Pancreas (tissue), 10 donors: ENCODE measurements at regions not wholly inside any gene's neighbourhood (a gene's known extent, or its start where the extent isn't known, plus 50 kb on each side); places are given as distances from the start of the nearest gene placed in this dataset.

Experiments
- ATAC-seq, 4 donors: fragments of 200-7000 bp; cut with Tn5 transposase; one replicate each; pipeline versions ENCODE4 v1.8.0 to v1.9.1; 2020; ENCODE audit warnings: mild to moderate bottlenecking in 4 of 4, moderate library complexity in 4 of 4
- DNase-seq, 6 donors: peaks; one replicate each; pipeline ENCODE4 v3.0.0-alpha.2; 2020
- FAIRE-seq: peaks from 2 replicates; lab custom pipeline; 2012; peaks lifted over from hg19 to GRCh38; lab: Jason Lieb, UNC
- H3K27ac ChIP-seq, 4 donors: fragments of 200-600 bp; sonication (generic); 1 replicate in 3 of 4; 2 replicates in 1 of 4; pipeline versions ENCODE4 v1.5.0 to v1.8.0; 2020
- H3K27me3 ChIP-seq, 4 donors: fragments of 200-600 bp; one replicate each; pipeline ENCODE4 v1.8.0; 2021
- H3K36me3 ChIP-seq, 3 donors: fragments of 200-600 bp; sonication (generic) in 1 of 3; one replicate each; pipeline versions ENCODE4 v1.5.0 to v1.8.0; 2020 to 2021
- H3K4me1 ChIP-seq, 3 donors: fragments of 200-600 bp; one replicate each; pipeline ENCODE4 v1.8.0; 2021
- H3K4me3 ChIP-seq, 4 donors: fragments of 200-600 bp; sonication (generic) in 2 of 4; one replicate each; pipeline versions ENCODE4 v1.5.0 to v1.8.0; 2020 to 2021
- H3K9me3 ChIP-seq, 4 donors: fragments of 200-600 bp; one replicate each; pipeline ENCODE4 v1.8.0; 2021
- WGBS, 2 donors: extraction: QIAGEN DNeasy Blood & Tissue Kit; methylation state at CpG; one replicate each; pipeline ENCODE4 v1.1.7; 2013; 5-methylcytosine and 5-hydroxymethylcytosine counted together
- intact Hi-C, 3 donors: fragments of 100-400 bp; cut with DNase I; formaldehyde crosslinking; loops; one replicate each; pipeline versions ENCODE4 v1.11.1 to v1.14.2; 2022
- TF ChIP-seq, protein P1 (sequence below), 4 donors: fragments of 200-600 bp; sonication (generic) in 3 of 4; IDR thresholded peaks; one replicate each; pipeline versions ENCODE4 v1.5.0 to v1.8.0; 2021; ENCODE audit warnings: antibody characterized with exemption in 4 of 4
- donor health status: healthy with polysubstance abuse.
- donor health status: DM: no; HTN: no; CAD: no; lungs with moderate emphysema.
- donor health status: DM: no; HTN: no; CAD: no.
- donor health status: control.
- donor health status: control.
- donor health status: Bipolar disorder and iron deficiency.
- donor health status: DM: yes; HTN: yes; CAD: no.
- donor health status: DM: no; HTN: no; CAD: no.
- donor health status: DM: no; HTN: no; CAD: no.
- donor health status: DM: yes; HTN: yes; CAD: no.

DNA sequence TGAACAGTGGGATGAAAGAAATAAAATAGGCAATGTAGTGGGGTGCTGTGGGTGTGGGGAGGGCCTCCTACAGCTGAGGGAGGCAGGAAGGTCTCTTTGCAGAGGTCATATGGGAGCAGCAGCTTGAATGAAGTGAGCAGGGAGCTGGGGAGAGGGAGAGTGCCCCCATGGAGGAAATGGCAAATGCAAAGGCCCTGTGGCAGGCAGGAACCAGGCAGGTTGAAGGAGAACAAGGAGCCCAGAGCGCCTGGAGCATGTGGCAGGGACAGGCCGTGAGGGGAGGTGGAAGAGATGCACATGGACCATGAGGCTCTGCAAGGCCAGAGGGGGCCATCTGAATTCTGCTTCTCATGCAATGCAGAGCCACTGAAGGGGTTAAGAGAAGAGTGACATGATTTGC lies 191.8 kb downstream of the URI1 start:
- FAIRE-seq (no peak), ATAC-seq (no peak), DNase-seq (peak in 1 of 6 donors; percentile 22)
- no peaks in the 10 kb centered on the region for H3K27me3 ChIP-seq
- H3K36me3 ChIP-seq: no peaks in the 10 kb centered on the region
- intact Hi-C loops: no loop called here
- TF ChIP-seq, protein P1, sequence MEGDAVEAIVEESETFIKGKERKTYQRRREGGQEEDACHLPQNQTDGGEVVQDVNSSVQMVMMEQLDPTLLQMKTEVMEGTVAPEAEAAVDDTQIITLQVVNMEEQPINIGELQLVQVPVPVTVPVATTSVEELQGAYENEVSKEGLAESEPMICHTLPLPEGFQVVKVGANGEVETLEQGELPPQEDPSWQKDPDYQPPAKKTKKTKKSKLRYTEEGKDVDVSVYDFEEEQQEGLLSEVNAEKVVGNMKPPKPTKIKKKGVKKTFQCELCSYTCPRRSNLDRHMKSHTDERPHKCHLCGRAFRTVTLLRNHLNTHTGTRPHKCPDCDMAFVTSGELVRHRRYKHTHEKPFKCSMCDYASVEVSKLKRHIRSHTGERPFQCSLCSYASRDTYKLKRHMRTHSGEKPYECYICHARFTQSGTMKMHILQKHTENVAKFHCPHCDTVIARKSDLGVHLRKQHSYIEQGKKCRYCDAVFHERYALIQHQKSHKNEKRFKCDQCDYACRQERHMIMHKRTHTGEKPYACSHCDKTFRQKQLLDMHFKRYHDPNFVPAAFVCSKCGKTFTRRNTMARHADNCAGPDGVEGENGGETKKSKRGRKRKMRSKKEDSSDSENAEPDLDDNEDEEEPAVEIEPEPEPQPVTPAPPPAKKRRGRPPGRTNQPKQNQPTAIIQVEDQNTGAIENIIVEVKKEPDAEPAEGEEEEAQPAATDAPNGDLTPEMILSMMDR (IDR thresholded peaks at IDR 0.05): no peak
- no peaks in the 10 kb centered on the region for H3K4me1 ChIP-seq
- H3K9me3 ChIP-seq: no peaks in the 10 kb centered on the region
- 81 to 89% methylated on average over 2 of the region's 2 CpGs for WGBS, 2 donors
- H3K27ac ChIP-seq: no peak overlapping the region
- no peak overlapping the region for H3K4me3 ChIP-seq

DNA sequence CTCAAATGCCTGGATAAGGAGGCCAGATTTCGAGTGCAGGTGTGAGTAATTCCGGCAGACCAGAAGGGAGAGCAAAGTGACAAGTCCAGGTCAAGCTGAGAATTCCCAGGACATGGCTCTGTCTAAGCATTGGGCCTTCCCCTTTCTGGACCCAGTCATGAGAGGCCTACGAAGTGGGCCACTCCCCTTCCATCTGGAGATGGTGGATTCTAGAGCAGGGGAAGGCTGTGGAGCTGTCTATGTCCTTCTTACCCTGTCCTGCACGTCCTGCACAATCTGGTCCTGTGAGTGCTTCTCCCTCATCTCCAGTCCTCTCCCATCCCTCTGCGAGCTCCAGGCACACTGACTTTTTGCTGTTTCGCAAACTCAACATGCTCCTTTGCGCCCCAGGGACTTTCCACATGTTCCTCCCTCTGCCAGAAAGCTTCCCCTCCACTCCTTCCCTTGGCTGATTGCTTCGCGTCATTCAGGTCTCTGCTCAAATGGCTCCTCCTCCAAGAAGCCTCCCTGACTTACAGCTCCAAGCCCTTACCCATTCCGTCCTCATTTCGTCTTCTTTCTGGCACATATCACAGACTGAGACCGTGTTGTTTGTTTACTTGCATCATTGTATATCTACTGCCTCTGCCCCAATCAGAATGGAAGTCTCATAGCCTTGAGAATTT lies 193.2 kb downstream of the URI1 start:
- Histone ChIP-seq H3K27ac (no peak overlapping the region), H3K4me3 (no peak overlapping the region), H3K9me3 (no peaks in the 10 kb centered on the region), H3K27me3 (no peaks in the 10 kb centered on the region), H3K36me3 (no peaks in the 10 kb centered on the region), H3K4me1 (no peaks in the 10 kb centered on the region)
- intact Hi-C loops: no loop called here
- FAIRE-seq (no peak), DNase-seq (no peak), ATAC-seq (no peak)
- TF ChIP-seq, protein P1 (IDR thresholded peaks at IDR 0.05): no peak
- WGBS, 2 donors: 55 to 57% methylated on average over 12 of the region's 12 CpGs

DNA sequence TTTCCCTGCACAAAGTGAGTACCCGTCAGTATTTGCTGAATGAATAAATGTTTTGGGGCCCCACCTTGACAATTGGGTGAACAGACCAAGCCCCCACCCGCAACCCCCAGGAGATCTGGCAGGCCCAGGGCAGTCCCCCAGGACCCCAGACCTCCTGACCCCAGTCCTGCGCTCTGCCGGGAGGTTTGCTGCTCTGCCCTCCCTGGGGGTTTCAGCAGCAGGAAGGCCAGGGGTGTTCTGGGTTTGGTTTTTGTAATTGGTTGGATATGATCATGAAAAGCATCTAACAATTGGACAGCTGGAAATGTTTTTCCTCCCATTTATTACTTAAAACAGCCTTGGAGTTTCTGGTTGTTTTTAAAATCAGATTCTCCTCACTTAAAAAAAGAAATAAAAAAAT lies 193.8 kb downstream of the URI1 start:
- ATAC-seq: no peak
- no peaks in the 10 kb centered on the region for H3K9me3 ChIP-seq
- H3K4me3 ChIP-seq: no peak overlapping the region
- no peaks in the 10 kb centered on the region for H3K27me3 ChIP-seq
- H3K27ac ChIP-seq: no peak overlapping the region
- H3K36me3 ChIP-seq: no peaks in the 10 kb centered on the region
- intact Hi-C loops: no loop called here
- no peaks in the 10 kb centered on the region for H3K4me1 ChIP-seq
- 74 to 75% methylated on average over 4 of the region's 4 CpGs for WGBS, 2 donors
- DNase-seq: no peak
- FAIRE-seq: no peak
- TF ChIP-seq, protein P1 (IDR thresholded peaks at IDR 0.05): no peak

DNA sequence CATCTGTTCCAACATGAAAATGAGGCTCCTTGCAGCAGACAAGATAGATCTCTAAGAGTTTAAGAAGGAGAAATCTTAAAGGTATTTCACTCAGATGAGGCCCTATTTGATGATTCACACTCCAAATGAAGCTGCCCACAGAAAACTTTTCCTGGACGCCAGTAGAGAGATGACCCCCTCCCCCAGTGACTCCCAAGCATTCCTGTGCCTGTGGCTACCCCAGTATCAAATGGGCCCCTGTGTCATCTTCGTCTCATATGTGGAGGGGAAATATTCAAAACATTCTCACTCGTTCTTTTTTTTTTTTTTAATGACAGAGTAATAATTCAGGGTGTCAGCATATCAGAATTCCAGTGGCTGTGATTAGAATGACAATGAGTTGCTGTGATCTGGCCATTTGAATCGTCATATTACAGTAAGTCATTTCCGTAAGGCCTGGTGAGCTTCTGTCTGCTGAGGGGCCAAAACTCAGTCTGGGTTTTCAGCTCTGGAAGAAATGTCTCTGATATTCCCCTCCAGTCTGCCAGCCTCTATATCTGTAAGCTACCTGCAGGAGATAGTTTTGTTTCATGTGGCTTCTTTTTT lies 194.7 kb downstream of the URI1 start:
- no peak for ATAC-seq
- H3K9me3 ChIP-seq: no peaks in the 10 kb centered on the region
- 61 to 70% methylated on average over 5 of the region's 5 CpGs for WGBS, 2 donors
- H3K4me3 ChIP-seq: no peak overlapping the region
- TF ChIP-seq, protein P1 (IDR thresholded peaks at IDR 0.05): no peak
- no peaks in the 10 kb centered on the region for H3K4me1 ChIP-seq
- DNase-seq: no peak
- intact Hi-C loops: no loop called here
- no peaks in the 10 kb centered on the region for H3K27me3 ChIP-seq
- H3K27ac ChIP-seq: no peak overlapping the region
- FAIRE-seq: no peak
- no peaks in the 10 kb centered on the region for H3K36me3 ChIP-seq

DNA sequence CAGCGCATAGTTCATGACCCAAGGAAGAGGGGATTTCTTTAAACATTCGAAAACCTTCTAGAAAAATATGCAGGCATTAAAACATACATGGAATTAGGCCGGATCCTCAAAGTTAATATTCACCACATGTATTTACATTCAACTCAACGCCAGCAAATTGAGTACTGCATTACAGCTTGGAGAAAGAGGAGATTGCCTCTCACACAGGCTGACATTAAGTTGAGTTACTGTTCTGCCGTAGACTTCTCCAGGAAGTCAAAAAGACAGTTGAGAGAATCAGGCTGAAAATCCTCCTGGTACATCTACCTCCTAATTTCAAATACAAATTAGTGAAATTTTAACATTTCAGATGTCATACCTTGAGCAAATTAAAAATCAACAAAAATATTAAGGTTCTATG lies 195.7 kb downstream of the URI1 start:
- WGBS, 2 donors: 53 to 60% methylated on average over 5 of the region's 5 CpGs
- no peak for FAIRE-seq
- H3K9me3 ChIP-seq: no peaks in the 10 kb centered on the region

More for the DNA sequence above, 195.7 kb downstream of the URI1 start:
- TF ChIP-seq, protein P1 (IDR thresholded peaks at IDR 0.05): no peak
- no peak overlapping the region for H3K27ac ChIP-seq
- ATAC-seq (no peak), DNase-seq (no peak)
- H3K4me1 ChIP-seq: no peaks in the 10 kb centered on the region
- H3K36me3 ChIP-seq: no peaks in the 10 kb centered on the region
- no peak overlapping the region for H3K4me3 ChIP-seq
- H3K27me3 ChIP-seq: no peaks in the 10 kb centered on the region
- intact Hi-C loops: no loop called here
